ENCODE measurements at regions not wholly inside any gene's neighbourhood (a gene's known extent, or its start where the extent isn't known, plus 50 kb on each side); places are given as distances from the start of the nearest gene placed in this dataset.
"Not testable (repeated sequence)": the region's sequence is repeated elsewhere in the genome, so short reads cannot be mapped to it uniquely, and the experiment has no call there.

DNA sequence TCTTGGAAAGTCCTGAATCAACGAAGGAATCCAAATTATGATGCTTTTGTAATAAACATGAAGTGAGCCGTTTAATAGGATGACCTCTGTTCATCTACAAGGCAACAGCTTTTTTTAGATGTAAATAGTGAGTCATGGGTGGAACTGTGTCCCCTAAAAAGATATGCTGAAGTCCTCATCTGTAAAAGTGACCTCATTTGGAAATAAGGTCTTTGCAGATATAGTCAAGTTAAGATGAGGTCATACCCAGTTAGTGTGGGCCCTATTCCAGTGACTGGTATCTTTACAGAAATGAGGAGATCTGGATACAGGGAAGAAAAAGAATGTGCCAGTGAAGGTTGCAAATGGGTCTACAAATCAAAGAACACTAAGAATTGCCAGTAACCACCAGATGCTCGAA is 1287.3 kb upstream of the ADGRL4 start:
- DNase-seq (ENCODE audit: low read depth, low spot score), result no peak
- Histone ChIP-seq H3K27ac (no peak overlapping the region), H3K9me3 (ENCODE audit: low read depth, low read length) (no peaks in the 10 kb centered on the region), H3K9ac (ENCODE audit: insufficient read length) (no peak overlapping the region), H3K4me3 (no peak overlapping the region), H3K36me3 (ENCODE audit: insufficient read depth, low read length) (no peaks in the 10 kb centered on the region)
- no peak for TF ChIP-seq POLR2AphosphoS5 (IDR thresholded peaks at IDR 0.05; ENCODE audit: borderline replicate concordance, low read depth, low read length)
- no peak for TF ChIP-seq FOXP2 (optimal IDR thresholded peaks at IDR 0.05; ENCODE audit: control extremely low read depth, extremely low read length, insufficient read depth)

DNA sequence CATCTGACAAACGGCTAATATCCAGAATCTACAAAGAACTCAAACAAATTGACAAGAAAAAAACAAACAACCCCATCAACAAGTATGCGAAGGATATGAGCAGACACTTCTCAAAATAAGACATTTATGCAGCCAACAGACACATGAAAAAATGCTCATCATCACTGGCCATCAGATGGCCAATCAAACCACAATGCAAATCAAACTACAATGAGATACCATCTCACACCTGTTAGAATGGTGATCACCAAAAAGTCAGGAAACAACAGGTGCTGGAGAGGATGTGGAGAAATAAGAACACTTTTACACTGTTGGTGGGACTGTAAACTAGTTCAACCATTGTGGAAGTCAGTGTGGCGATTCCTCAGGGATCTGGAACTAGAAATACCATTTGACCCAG is 1282.2 kb upstream of the ADGRL4 start:
- H3K36me3 ChIP-seq (ENCODE audit: insufficient read depth, low read length); H3K9me3 ChIP-seq (ENCODE audit: low read depth, low read length); DNase-seq (ENCODE audit: low read depth, low spot score); H3K27ac ChIP-seq; H3K4me3 ChIP-seq; H3K9ac ChIP-seq (ENCODE audit: insufficient read length): not testable (repeated sequence)

GRCh38 chr1:80282536-80282935 is 1276.0 kb upstream of the ADGRL4 start:
- H3K36me3 ChIP-seq (ENCODE audit: insufficient read depth, low read length), result no peaks in the 10 kb centered on the region
- TF ChIP-seq POLR2AphosphoS5 (IDR thresholded peaks at IDR 0.05; ENCODE audit: borderline replicate concordance, low read depth, low read length) (no peak), FOXP2 (optimal IDR thresholded peaks at IDR 0.05; ENCODE audit: control extremely low read depth, extremely low read length, insufficient read depth) (no peak), EZH2 (IDR thresholded peaks at IDR 0.05) (no peak)
- no peak for DNase-seq (ENCODE audit: low read depth, low spot score)
- no peak overlapping the region for H3K4me3 ChIP-seq
- H3K9ac ChIP-seq (ENCODE audit: insufficient read length), result no peak overlapping the region
- no peak overlapping the region for H3K27ac ChIP-seq
- no peaks in the 10 kb centered on the region for H3K9me3 ChIP-seq (ENCODE audit: low read depth, low read length)

DNA sequence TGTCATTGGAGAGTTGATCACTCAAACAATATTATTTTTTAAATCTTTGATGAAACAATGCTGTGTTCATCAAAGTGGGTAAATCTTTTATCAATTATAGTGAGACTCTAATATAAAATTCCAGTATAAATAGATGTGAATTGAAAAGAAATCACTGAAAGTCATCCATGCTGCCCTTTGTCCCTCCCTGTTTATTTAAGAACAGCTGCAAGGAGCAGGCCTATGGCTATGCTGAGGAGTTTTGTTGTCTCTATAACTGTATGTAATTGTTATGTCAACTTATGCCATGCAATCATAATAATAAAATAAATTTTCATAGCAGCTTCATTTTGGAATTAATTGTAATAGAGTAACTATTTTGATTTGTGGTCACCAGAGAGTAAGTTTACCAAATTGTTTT is 1272.4 kb upstream of the ADGRL4 start:
- H3K27ac ChIP-seq, result no peak overlapping the region
- no peak for DNase-seq (ENCODE audit: low read depth, low spot score)
- no peaks in the 10 kb centered on the region for H3K36me3 ChIP-seq (ENCODE audit: insufficient read depth, low read length)
- no peaks in the 10 kb centered on the region for H3K9me3 ChIP-seq (ENCODE audit: low read depth, low read length)
- no peak for TF ChIP-seq POLR2AphosphoS5 (IDR thresholded peaks at IDR 0.05; ENCODE audit: borderline replicate concordance, low read depth, low read length)
- no peak for TF ChIP-seq EZH2 (IDR thresholded peaks at IDR 0.05)
- no peak for TF ChIP-seq FOXP2 (optimal IDR thresholded peaks at IDR 0.05; ENCODE audit: control extremely low read depth, extremely low read length, insufficient read depth)
- no peak overlapping the region for H3K4me3 ChIP-seq
- H3K9ac ChIP-seq (ENCODE audit: insufficient read length), result no peak overlapping the region

- Histone ChIP-seq H3K27ac (no peak overlapping the region), H3K9me3 (ENCODE audit: low read depth, low read length) (no peaks in the 10 kb centered on the region), H3K4me3 (no peak overlapping the region), H3K36me3 (ENCODE audit: insufficient read depth, low read length) (no peaks in the 10 kb centered on the region), H3K9ac (ENCODE audit: insufficient read length) (no peak overlapping the region)
- DNase-seq (ENCODE audit: low read depth, low spot score), result no peak
- no peak for TF ChIP-seq POLR2AphosphoS5 (IDR thresholded peaks at IDR 0.05; ENCODE audit: borderline replicate concordance, low read depth, low read length)
- no peak for TF ChIP-seq FOXP2 (optimal IDR thresholded peaks at IDR 0.05; ENCODE audit: control extremely low read depth, extremely low read length, insufficient read depth)
- TF ChIP-seq EZH2 (IDR thresholded peaks at IDR 0.05), result no peak
These were observed 1267.7 kb upstream of the ADGRL4 start for GRCh38 chr1:80274256-80274655.

GRCh38 chr1:80272495-80272894 is 1266.0 kb upstream of the ADGRL4 start:
- Histone ChIP-seq H3K9me3 (ENCODE audit: low read depth, low read length) (no peaks in the 10 kb centered on the region), H3K4me3 (no peak overlapping the region), H3K36me3 (ENCODE audit: insufficient read depth, low read length) (no peaks in the 10 kb centered on the region), H3K27ac (no peak overlapping the region), H3K9ac (ENCODE audit: insufficient read length) (no peak overlapping the region)
- TF ChIP-seq POLR2AphosphoS5 (IDR thresholded peaks at IDR 0.05; ENCODE audit: borderline replicate concordance, low read depth, low read length) (no peak), EZH2 (IDR thresholded peaks at IDR 0.05) (no peak), FOXP2 (optimal IDR thresholded peaks at IDR 0.05; ENCODE audit: control extremely low read depth, extremely low read length, insufficient read depth) (no peak)
- DNase-seq (ENCODE audit: low read depth, low spot score), result no peak

DNA sequence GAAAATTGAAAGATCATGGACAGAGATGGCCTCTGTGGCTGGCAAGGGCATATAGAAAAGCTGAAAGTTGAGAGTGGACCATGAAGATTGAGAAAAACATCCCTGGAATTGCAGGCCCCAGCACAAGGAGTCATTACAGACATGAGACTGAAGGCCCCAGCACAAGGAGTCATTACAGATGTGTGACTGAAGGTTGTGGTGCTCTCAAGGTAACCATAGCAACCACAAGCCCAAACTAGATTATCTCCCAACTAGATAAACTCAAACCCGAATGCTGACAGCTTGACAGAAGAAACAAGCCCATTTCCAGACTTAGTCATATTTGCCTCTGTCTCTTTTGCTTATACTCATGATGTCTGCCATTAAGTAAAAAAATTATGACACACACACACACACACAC is 1252.1 kb upstream of the ADGRL4 start:
- no peak for TF ChIP-seq EZH2 (IDR thresholded peaks at IDR 0.05)
- TF ChIP-seq POLR2AphosphoS5 (IDR thresholded peaks at IDR 0.05; ENCODE audit: borderline replicate concordance, low read depth, low read length), result no peak
- no peak for TF ChIP-seq FOXP2 (optimal IDR thresholded peaks at IDR 0.05; ENCODE audit: control extremely low read depth, extremely low read length, insufficient read depth)
- Histone ChIP-seq H3K36me3 (ENCODE audit: insufficient read depth, low read length) (no peaks in the 10 kb centered on the region), H3K4me3 (no peak overlapping the region), H3K27ac (no peak overlapping the region), H3K9me3 (ENCODE audit: low read depth, low read length) (peaks cover 8% of the 10 kb centered on the region), H3K9ac (ENCODE audit: insufficient read length) (no peak overlapping the region)
- no peak for DNase-seq (ENCODE audit: low read depth, low spot score)

- Histone ChIP-seq H3K4me3 (no peak overlapping the region), H3K27ac (no peak overlapping the region), H3K36me3 (ENCODE audit: insufficient read depth, low read length) (no peaks in the 10 kb centered on the region), H3K9me3 (ENCODE audit: low read depth, low read length) (no peaks in the 10 kb centered on the region), H3K9ac (ENCODE audit: insufficient read length) (no peak overlapping the region)
- TF ChIP-seq FOXP2 (optimal IDR thresholded peaks at IDR 0.05; ENCODE audit: control extremely low read depth, extremely low read length, insufficient read depth) (no peak), POLR2AphosphoS5 (IDR thresholded peaks at IDR 0.05; ENCODE audit: borderline replicate concordance, low read depth, low read length) (no peak), EZH2 (IDR thresholded peaks at IDR 0.05) (no peak)
- no peak for DNase-seq (ENCODE audit: low read depth, low spot score)
These were observed 1245.1 kb upstream of the ADGRL4 start for GRCh38 chr1:80251591-80251990.

DNA sequence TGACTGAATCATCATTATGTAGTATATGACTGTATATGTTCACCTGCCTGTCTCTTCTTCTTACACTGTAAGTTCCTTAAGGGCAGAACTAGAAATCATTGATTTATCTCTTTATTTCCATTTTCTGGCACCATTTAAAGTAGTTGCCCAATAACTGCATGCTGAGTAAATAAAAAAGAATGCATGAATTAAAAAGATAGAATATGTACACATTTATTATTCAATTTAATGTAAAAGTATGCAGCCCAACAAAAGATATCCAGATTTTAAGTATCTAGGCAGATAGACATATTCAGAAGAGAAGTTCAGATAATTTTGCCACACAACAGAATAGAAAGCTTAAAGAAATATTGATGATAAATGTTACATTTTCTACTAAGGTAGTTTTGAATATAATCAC is 1244.6 kb upstream of the ADGRL4 start:
- H3K27ac ChIP-seq, result no peak overlapping the region
- DNase-seq (ENCODE audit: low read depth, low spot score), result no peak
- no peaks in the 10 kb centered on the region for H3K9me3 ChIP-seq (ENCODE audit: low read depth, low read length)

More for the DNA sequence above, 1244.6 kb upstream of the ADGRL4 start:
- TF ChIP-seq POLR2AphosphoS5 (IDR thresholded peaks at IDR 0.05; ENCODE audit: borderline replicate concordance, low read depth, low read length), result no peak
- TF ChIP-seq FOXP2 (optimal IDR thresholded peaks at IDR 0.05; ENCODE audit: control extremely low read depth, extremely low read length, insufficient read depth), result no peak
- TF ChIP-seq EZH2 (IDR thresholded peaks at IDR 0.05), result no peak
- Histone ChIP-seq H3K9ac (ENCODE audit: insufficient read length) (no peak overlapping the region), H3K4me3 (no peak overlapping the region), H3K36me3 (ENCODE audit: insufficient read depth, low read length) (no peaks in the 10 kb centered on the region)

All from SK-N-MC (cell line).